Activated CD8-positive, alpha-beta T cell treated with anti-CD3 and anti-CD28 coated beads, Interleukin-2, amount 10 ng/mL, durations not matched to agents 7 days and 5 days (primary cell): ENCODE measurements at regions not wholly inside any gene's neighbourhood (a gene's known extent, or its start where the extent isn't known, plus 50 kb on each side); places are given as distances from the start of the nearest gene placed in this dataset.

Experiments
- ATAC-seq: fragments of 150-1000 bp; cut with Tn5 transposase; one replicate; pipeline ENCODE4 v1.10.0; 2021; ENCODE audit warnings: moderate library complexity
- CTCF ChIA-PET: fragments of 350-600 bp; sonication (Branson Sonifier 250); formaldehyde crosslinking; loops from one replicate; lab custom pipeline; 2021; ENCODE audit warnings: antibody characterized with exemption; lab: Charles Lee
- POLR2A ChIA-PET: fragments of 350-600 bp; sonication (Branson Sonifier 250); formaldehyde crosslinking; loops from one replicate; lab custom pipeline; 2021; ENCODE audit warnings: antibody characterized with exemption; lab: Charles Lee
- DNase-seq: peaks from one replicate; pipeline ENCODE4 v3.0.0-alpha.2; 2020
- H3K27ac Mint-ChIP-seq: one replicate; pipeline ENCODE4 v1.8.0; 2021; ENCODE audit warnings: mild to moderate bottlenecking, mixed read lengths
- H3K27me3 Mint-ChIP-seq: one replicate; pipeline ENCODE4 v1.8.0; 2021; ENCODE audit warnings: low read depth, mixed read lengths
- H3K36me3 Mint-ChIP-seq: one replicate; pipeline ENCODE4 v1.8.0; 2021; ENCODE audit warnings: low read depth, mixed read lengths
- H3K4me1 Mint-ChIP-seq: one replicate; pipeline ENCODE4 v1.8.0; 2021; ENCODE audit warnings: low read depth, mixed read lengths
- H3K4me3 Mint-ChIP-seq: one replicate; pipeline ENCODE4 v1.8.0; 2021; ENCODE audit warnings: mild to moderate bottlenecking, mixed read lengths
- H3K9me3 Mint-ChIP-seq: one replicate; pipeline ENCODE4 v1.8.0; 2022; ENCODE audit warnings: mixed read lengths; ENCODE audit not compliant: insufficient read depth

DNA sequence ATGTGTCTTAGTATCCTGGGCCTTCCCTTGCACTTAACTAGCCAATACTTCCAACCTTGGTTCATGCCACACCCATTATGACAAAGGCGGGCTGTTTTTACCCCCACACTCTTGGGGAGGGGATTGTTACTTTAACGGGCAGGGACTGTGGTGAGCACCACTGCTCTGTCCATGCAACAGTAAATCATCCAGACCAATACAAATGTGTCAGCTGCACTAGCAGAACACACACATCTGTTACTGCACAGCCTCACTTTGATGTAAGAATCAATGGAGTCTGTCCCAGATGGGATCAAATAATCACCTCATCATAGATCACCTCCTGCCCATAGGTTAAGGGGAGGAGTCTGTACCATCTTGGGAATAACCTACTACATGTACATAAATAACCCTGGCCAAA lies 58.1 kb downstream of the NPAP1 start:
- Mint-ChIP-seq H3K27me3 (no peaks in the 10 kb centered on the region), H3K4me1 (no peaks in the 10 kb centered on the region), H3K4me3 (no peak overlapping the region), H3K36me3 (no peaks in the 10 kb centered on the region), H3K27ac (no peak overlapping the region), H3K9me3 (peaks cover 17% of the 10 kb centered on the region)
- DNase-seq (no peak), ATAC-seq (no peak)
- ChIA-PET CTCF (no interaction called here), POLR2A (no interaction called here)

DNA sequence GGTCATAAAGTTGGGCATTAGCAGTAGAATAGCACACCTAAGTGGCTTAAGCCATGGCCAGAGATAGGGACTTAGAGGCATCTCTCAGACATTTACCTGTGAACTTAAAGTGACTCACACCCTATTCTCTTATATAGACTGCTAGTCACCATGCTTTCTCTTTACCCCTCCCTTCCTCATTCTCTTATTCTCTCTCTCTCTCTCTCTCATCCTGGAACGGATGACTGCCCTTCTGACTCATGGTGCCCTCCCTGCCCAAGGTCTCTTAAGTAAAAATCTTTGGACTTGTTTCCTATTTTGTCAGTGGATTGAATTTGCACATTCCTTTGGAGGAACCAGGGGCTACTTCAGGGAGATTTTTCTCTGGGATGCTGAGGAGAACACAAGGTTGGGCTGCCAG lies 58.8 kb downstream of the NPAP1 start:
- ATAC-seq (no peak), DNase-seq (no peak)
- no peak overlapping the region for H3K27ac Mint-ChIP-seq
- CTCF ChIA-PET, result no interaction called here
- POLR2A ChIA-PET, result no interaction called here
- H3K4me1 Mint-ChIP-seq, result no peaks in the 10 kb centered on the region
- H3K36me3 Mint-ChIP-seq, result no peaks in the 10 kb centered on the region
- no peak overlapping the region for H3K4me3 Mint-ChIP-seq
- no peaks in the 10 kb centered on the region for H3K27me3 Mint-ChIP-seq
- peaks cover 17% of the 10 kb centered on the region for H3K9me3 Mint-ChIP-seq

DNA sequence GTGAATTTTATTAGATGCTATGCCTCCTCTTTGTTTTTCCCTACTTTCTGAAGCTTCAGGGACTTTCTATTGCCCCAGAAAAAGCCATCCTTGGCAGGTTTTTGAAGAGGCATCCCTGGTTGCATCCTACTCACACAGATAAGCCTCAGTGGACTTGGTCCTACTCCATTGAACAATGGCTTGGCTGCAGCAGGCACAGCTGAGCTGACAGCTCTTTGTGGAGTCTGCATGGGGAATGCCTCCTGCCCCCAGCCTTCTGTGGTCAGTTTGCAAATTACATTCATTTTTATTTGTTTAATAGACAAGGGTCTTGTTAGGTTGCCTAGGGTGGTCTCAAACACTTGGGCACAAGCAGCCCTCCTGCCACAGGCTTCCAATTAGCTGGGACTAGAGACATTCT lies 69.7 kb downstream of the NPAP1 start:
- Mint-ChIP-seq H3K27ac (no peak overlapping the region), H3K27me3 (no peaks in the 10 kb centered on the region), H3K36me3 (no peaks in the 10 kb centered on the region), H3K4me3 (no peak overlapping the region), H3K9me3 (peaks cover 17% of the 10 kb centered on the region), H3K4me1 (no peaks in the 10 kb centered on the region)
- CTCF ChIA-PET, result no interaction called here
- no peak for ATAC-seq
- POLR2A ChIA-PET, result no interaction called here
- DNase-seq, result no peak

DNA sequence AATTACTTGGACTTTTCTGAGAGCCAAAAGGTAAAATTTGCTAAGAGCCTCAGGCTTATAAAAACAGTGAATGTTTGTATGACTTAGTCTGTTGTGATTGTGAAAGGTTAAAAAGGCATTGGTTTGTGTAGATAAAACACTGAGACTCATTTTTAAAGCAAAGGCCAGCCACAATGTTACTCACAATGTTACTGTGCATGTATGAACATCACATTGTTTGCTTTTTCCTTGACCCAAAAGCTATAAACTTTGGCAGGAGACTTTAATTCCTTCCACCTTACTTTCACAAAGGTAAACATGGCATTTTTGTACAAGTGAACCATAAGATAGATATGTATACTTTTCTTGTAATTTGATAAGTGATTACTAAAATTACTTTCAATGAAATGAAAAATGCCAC lies 70.5 kb downstream of the NPAP1 start:
- POLR2A ChIA-PET, result no interaction called here
- H3K36me3 Mint-ChIP-seq, result no peaks in the 10 kb centered on the region
- H3K4me3 Mint-ChIP-seq, result no peak overlapping the region
- CTCF ChIA-PET, result no interaction called here
- ATAC-seq (no peak), DNase-seq (no peak)
- no peaks in the 10 kb centered on the region for H3K27me3 Mint-ChIP-seq
- peaks cover 17% of the 10 kb centered on the region for H3K9me3 Mint-ChIP-seq
- no peak overlapping the region for H3K27ac Mint-ChIP-seq
- H3K4me1 Mint-ChIP-seq, result no peaks in the 10 kb centered on the region

DNA sequence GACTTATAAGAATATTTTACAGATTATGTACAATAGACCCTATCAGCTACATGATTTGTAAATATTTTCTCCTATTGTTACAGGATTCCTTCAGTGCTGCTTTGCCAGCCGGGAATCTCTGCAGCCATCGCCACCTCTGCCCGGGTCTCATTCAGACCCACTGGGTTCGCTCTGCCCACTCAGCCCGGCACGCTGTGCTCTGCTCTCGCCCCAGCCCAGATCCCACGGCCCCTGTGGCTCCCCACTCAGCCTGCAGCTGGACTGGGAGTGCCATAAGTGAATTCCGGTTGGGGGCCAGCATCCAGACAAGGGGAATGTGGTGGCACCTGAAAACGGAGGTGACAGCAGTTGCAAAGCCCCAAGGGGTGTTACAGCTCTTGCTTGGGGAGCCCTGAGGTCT lies 71.8 kb downstream of the NPAP1 start:
- Mint-ChIP-seq H3K27me3 (no peaks in the 10 kb centered on the region), H3K9me3 (peaks cover 9% of the 10 kb centered on the region), H3K4me1 (no peaks in the 10 kb centered on the region), H3K4me3 (no peak overlapping the region), H3K36me3 (no peaks in the 10 kb centered on the region), H3K27ac (no peak overlapping the region)
- ATAC-seq (no peak), DNase-seq (no peak)
- ChIA-PET POLR2A (no interaction called here), CTCF (no interaction called here)

DNA sequence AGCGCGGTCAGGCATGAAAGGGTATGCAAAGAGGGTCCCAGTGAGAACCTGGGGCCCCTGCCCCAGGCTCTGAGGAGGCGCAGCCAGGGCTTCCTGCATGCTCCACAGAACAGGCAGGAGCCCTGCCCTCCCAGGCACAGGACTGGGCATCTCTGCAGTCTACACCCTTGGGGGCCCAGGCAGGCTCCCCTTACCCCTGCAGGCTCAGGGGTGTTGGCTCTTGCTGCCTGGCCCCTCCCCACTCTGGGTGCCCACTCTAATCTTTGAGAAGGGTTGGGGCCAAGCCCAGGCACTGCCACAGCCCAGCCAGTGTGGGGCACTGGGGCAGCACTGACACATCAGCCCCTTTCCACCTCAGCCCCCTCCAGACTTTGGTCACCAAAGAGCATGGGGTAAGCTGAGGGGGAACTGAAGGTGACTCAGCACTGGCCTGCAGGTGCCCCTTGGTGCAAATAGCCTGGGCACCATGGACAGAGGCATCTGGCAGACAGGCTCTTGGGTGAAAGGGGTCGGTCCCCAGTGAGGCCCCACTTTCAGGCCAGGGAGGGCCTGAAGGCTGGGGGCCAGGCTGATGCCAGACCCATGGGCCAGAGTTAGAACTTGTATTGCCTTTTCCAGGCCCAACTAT lies 73.4 kb downstream of the NPAP1 start:
- no peaks in the 10 kb centered on the region for H3K36me3 Mint-ChIP-seq
- ChIA-PET POLR2A (no interaction called here), CTCF (no interaction called here)
- no peak overlapping the region for H3K27ac Mint-ChIP-seq
- H3K4me3 Mint-ChIP-seq, result no peak overlapping the region
- no peaks in the 10 kb centered on the region for H3K27me3 Mint-ChIP-seq
- ATAC-seq, result no peak
- H3K4me1 Mint-ChIP-seq, result no peaks in the 10 kb centered on the region
- H3K9me3 Mint-ChIP-seq, result peaks cover 9% of the 10 kb centered on the region
- DNase-seq, result no peak

DNA sequence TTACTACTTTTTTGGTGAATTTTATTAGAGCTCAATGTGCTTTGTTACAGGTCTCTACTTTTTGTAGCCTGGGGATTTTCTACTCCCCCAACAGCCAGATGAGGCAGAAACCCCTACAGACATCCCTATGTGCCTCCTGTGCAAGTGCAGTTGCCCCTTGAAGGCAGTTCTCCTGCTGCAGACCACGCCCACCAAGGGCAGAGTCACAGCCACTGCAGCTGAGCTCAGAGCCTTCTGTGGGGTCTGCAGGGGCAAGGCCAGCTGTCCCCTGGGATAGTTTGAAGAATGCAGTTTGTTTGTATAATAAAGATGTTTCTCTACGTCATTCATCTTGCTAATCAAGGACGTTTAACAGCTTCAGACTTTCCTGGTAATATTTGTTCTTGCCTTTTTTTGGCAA lies 76.8 kb downstream of the NPAP1 start:
- no peak overlapping the region for H3K27ac Mint-ChIP-seq
- no peak for ATAC-seq
- POLR2A ChIA-PET, result no interaction called here

DNA sequence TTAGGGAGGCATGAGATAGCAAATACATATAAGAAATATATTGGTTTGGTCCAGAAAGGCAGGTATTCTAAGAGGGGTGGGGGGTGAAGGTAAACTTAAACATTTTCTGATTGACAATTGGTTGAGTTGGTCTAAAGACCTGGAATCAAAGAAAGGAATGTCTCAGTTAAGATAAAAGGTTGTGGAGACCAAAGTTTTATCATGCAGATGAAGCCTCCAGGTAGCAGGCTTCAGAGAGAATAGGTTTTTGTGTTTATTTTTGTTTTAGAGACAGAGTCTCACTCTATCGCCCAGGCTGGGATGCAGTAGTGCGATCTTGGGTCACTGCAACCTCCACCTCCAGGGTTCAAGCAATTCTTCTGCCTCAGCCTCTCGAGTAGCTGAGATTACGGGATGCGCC lies 80.5 kb downstream of the NPAP1 start:
- H3K9me3 Mint-ChIP-seq, result peaks cover 25% of the 10 kb centered on the region
- no peaks in the 10 kb centered on the region for H3K27me3 Mint-ChIP-seq
- H3K4me1 Mint-ChIP-seq, result no peaks in the 10 kb centered on the region
- POLR2A ChIA-PET, result no interaction called here
- ATAC-seq, result no peak
- H3K36me3 Mint-ChIP-seq, result no peaks in the 10 kb centered on the region
- CTCF ChIA-PET, result no interaction called here
- no peak for DNase-seq
- no peak overlapping the region for H3K27ac Mint-ChIP-seq
- H3K4me3 Mint-ChIP-seq, result no peak overlapping the region

More for the DNA sequence above, 76.8 kb downstream of the NPAP1 start:
- Mint-ChIP-seq H3K4me1 (no peaks in the 10 kb centered on the region), H3K27me3 (no peaks in the 10 kb centered on the region), H3K36me3 (no peaks in the 10 kb centered on the region), H3K9me3 (peaks cover 20% of the 10 kb centered on the region), H3K4me3 (no peak overlapping the region)
- CTCF ChIA-PET, result no interaction called here
- no peak for DNase-seq

DNA sequence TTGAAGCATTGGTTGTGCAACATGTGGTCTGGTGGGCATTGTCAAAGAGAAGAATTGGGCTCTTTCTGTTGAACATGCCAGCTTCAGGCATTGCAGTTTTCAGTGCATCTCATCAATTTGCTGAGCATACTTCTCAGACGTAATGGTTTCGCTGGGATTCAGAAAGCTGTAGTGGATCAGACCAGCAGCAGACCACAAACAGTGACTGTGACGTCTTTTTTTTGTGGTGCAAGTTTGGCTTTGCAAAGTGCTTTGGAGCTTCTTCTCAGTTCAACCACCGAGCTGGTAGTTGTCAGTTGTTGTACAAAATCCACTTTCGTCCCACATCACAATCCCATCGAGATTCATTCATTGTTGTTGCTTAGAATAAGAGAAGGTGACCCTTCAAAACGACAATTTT lies 84.5 kb downstream of the NPAP1 start:
- H3K27me3 Mint-ChIP-seq, result no peaks in the 10 kb centered on the region
- no peak overlapping the region for H3K27ac Mint-ChIP-seq
- CTCF ChIA-PET, result no interaction called here

DNA sequence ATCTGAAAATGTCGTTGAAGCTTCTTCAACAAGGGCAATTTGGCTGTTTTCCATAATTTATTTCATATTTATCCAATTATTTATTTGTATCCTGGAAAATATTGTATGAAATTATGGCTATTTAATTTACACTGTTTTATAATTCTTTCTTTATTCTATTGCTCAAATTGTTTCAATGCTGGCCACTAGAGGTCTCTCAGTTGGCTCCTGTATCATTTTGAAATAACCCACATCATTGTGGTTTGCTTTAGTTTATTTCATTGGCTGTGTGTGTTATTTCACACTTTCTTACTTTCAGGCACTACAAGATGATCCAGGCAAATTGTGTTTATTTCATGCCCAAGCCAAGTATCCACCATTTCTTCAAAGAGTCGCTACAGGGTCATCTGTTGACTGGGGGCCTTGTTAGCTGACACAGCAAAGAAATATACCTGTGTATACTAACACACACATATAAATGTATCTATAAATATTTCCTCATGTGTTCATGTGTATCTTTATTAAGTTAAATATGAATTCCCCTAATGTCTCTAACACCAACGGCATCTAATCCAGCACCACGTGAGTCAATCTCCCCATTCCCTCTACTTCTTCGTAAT lies 86.2 kb downstream of the NPAP1 start:
- Mint-ChIP-seq H3K36me3 (no peaks in the 10 kb centered on the region), H3K4me3 (no peak overlapping the region), H3K27me3 (no peaks in the 10 kb centered on the region), H3K9me3 (peaks cover 19% of the 10 kb centered on the region), H3K4me1 (no peaks in the 10 kb centered on the region), H3K27ac (no peak overlapping the region)
- ChIA-PET POLR2A (no interaction called here), CTCF (no interaction called here)
- no peak for ATAC-seq
- DNase-seq, result no peak

More for the DNA sequence above, 84.5 kb downstream of the NPAP1 start:
- H3K36me3 Mint-ChIP-seq, result no peaks in the 10 kb centered on the region
- H3K4me1 Mint-ChIP-seq, result no peaks in the 10 kb centered on the region
- no peak for ATAC-seq
- peaks cover 17% of the 10 kb centered on the region for H3K9me3 Mint-ChIP-seq
- DNase-seq, result no peak
- POLR2A ChIA-PET, result no interaction called here
- no peak overlapping the region for H3K4me3 Mint-ChIP-seq

DNA sequence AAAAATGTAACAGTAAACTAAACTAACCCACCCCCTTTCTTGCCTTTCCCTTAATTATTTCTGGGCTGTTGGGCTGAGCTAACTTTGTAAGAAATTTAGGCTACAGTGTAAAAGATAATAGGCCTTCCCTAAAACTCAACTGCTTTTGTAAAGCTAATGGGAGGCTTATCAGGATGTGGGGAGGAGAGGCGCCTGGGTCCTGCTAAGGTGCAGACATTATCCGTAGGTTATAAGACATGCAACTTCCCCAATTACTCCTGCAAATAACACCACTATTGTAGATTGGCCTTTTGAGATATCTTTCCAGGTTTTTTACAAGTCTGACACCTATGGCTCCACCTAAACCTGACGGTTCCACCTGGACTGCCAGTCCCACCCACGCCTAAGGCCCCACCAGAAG lies 88.3 kb downstream of the NPAP1 start:
- ChIA-PET CTCF (no interaction called here), POLR2A (no interaction called here)
- Mint-ChIP-seq H3K27ac (no peak overlapping the region), H3K36me3 (no peaks in the 10 kb centered on the region), H3K9me3 (peaks cover 4% of the 10 kb centered on the region), H3K27me3 (no peaks in the 10 kb centered on the region), H3K4me1 (no peaks in the 10 kb centered on the region), H3K4me3 (no peak overlapping the region)
- DNase-seq (no peak), ATAC-seq (no peak)

DNA sequence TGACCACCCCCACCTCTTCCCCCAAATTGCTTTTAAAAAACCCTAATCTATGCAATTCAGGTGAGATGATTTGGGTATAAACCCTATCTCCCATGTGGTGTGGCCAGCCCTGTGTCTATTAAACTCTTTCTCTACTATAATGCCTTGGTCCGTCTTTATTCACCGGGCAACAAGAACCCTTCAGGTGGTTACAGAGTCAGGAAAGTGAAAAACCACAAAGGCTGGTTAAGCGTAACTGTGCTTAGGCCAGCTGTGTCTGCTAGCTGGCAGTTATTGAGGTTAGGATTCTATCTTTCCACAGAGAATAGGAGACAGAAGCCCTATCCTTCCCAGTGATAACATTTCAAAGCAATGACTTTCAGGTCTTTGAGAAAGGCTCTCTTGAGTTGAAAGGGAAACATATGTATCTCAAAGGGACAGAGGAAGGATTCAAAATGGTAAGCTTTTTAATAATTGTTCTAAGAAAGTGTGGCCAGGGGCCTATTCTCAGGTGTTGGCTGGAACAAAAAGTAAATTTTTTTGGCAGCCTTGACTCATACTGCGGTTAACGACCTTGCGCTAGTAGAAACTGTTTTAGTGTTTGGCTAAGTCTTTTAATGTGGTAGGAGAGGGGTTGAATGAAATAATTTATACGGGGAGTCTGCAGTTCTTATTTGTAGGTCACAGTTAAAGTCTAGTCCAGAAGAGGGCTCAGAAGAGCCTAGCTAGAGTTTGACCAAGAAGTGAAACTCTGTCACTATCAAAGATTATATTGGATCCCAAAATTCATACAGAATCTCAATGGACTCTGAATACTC lies 89.0 kb downstream of the NPAP1 start:
- Mint-ChIP-seq H3K9me3 (peaks cover 4% of the 10 kb centered on the region), H3K4me3 (no peak overlapping the region), H3K27ac (no peak overlapping the region), H3K4me1 (no peaks in the 10 kb centered on the region), H3K36me3 (no peaks in the 10 kb centered on the region), H3K27me3 (no peaks in the 10 kb centered on the region)
- no peak for DNase-seq
- POLR2A ChIA-PET, result no interaction called here
- CTCF ChIA-PET, result no interaction called here
- no peak for ATAC-seq
